A549 (cell line): ENCODE measurements at regions not wholly inside any gene's neighbourhood (a gene's known extent, or its start where the extent isn't known, plus 50 kb on each side); places are given as distances from the start of the nearest gene placed in this dataset.

Experiments used
- ATAC-seq, 2 experiments: fragments of 200-7000 bp in 1 of 2; fragments of >200 bp in 1 of 2; cut with Nextera tagmentation in 1 of 2; cut with Tn5 transposase in 1 of 2; 3 replicates each; pipeline versions ENCODE4 v1.8.0 to v1.9.1; 2018 to 2020; ENCODE audit warnings: mild to moderate bottlenecking in 1 of 2, moderate library complexity in 1 of 2
- CTCF ChIA-PET: fragments of 300-600 bp; sonication (Branson Sonifier 250); formaldehyde crosslinking; extraction: SDS; loops from one replicate; lab custom pipeline; 2021; ENCODE audit warnings: antibody characterized with exemption, inconsistent platforms; lab: Yijun Ruan, JAX
- POLR2A ChIA-PET: fragments of 350-600 bp; formaldehyde crosslinking; extraction: SDS; loops from one replicate; lab custom pipeline; 2021; ENCODE audit warnings: antibody characterized with exemption, inconsistent platforms; lab: Yijun Ruan, JAX
- DNase-seq, 2 experiments: peaks; one replicate each; pipeline versions ENCODE4 v3.0.0 to v3.0.0-alpha.2; 2011 to 2016; ENCODE audit warnings: low read depth in 1 of 2, low spot score in 1 of 2
- FAIRE-seq: peaks from 2 replicates; lab custom pipeline; 2011; peaks lifted over from hg19 to GRCh38; lab: Jason Lieb, UNC
- H3K27ac ChIP-seq, 2 experiments: fragments of >200 bp; sonication (Bioruptor Twin); formaldehyde crosslinking; 3 replicates each; pipeline ENCODE4 v1.5.1; 2016 to 2017
- H3K4me1 ChIP-seq: fragments of >200 bp; sonication (Bioruptor Twin); formaldehyde crosslinking; 3 replicates; pipeline ENCODE4 v1.6.1; 2016
- H3K4me2 ChIP-seq: fragments of >200 bp; sonication (Bioruptor Twin); formaldehyde crosslinking; 3 replicates; pipeline ENCODE4 v1.6.1; 2016
- H3K4me3 ChIP-seq: fragments of >200 bp; sonication (Bioruptor Twin); formaldehyde crosslinking; 3 replicates; pipeline ENCODE4 v1.5.1; 2016
- H3K9me3 ChIP-seq: fragments of >200 bp; sonication (Bioruptor Twin); formaldehyde crosslinking; 3 replicates; pipeline ENCODE4 v1.6.1; 2016
- EHMT2 ChIP-seq: fragments of 200-600 bp; sonication (generic); IDR thresholded peaks from 2 replicates; pipeline ENCODE4 v1.6.1; 2016; ENCODE audit warnings: antibody characterized with exemption, low read depth, mild to moderate bottlenecking, moderate library complexity
- FOSB ChIP-seq: fragments of 250-450 bp; sonication (Bioruptor Pico); IDR thresholded peaks from 2 replicates; pipeline ENCODE4 v1.5.0; 2020; ENCODE audit warnings: mild to moderate bottlenecking, moderate library complexity
- GATA3 ChIP-seq: IDR thresholded peaks from 2 replicates; pipeline ENCODE4 v1.6.1; 2012; ENCODE audit warnings: borderline replicate concordance
- HES2 ChIP-seq: fragments of >200 bp; sonication (Bioruptor Twin); formaldehyde crosslinking; IDR thresholded peaks from 2 replicates; pipeline ENCODE4 v1.6.1; 2016
- JUN ChIP-seq, 2 experiments: fragments of >200 bp; sonication (Bioruptor Twin); formaldehyde crosslinking; IDR thresholded peaks; 2 replicates in 1 of 2; 3 replicates in 1 of 2; pipeline ENCODE4 v1.6.1; 2016 to 2017
- MAX ChIP-seq: IDR thresholded peaks from 2 replicates; pipeline ENCODE4 v1.6.1; 2012
- NFE2L2 ChIP-seq: fragments of 150-350 bp; conservative IDR thresholded peaks from 2 replicates; pipeline ENCODE4 v1.6.1; 2014; ENCODE audit warnings: low read length
- NPAS2 ChIP-seq: fragments of 250-450 bp; sonication (Bioruptor Pico); IDR thresholded peaks from 2 replicates; pipeline ENCODE4 v1.8.0; 2022; ENCODE audit warnings: mild to moderate bottlenecking, moderate library complexity, borderline replicate concordance
- PHF8 ChIP-seq: fragments of 200-600 bp; sonication (generic); IDR thresholded peaks from 2 replicates; pipeline ENCODE4 v1.6.1; 2016; ENCODE audit warnings: low read depth, mild to moderate bottlenecking, antibody characterized with exemption, moderate library complexity, borderline replicate concordance
- POLR2AphosphoS2 ChIP-seq: conservative IDR thresholded peaks from 2 replicates; pipeline ENCODE4 v1.6.1; 2012; ENCODE audit warnings: low read length, improper control_type of control experiment, inconsistent platforms
- RAD21 ChIP-seq, 2 experiments: fragments of >200 bp in 1 of 2; sonication (Bioruptor Twin) in 1 of 2; formaldehyde crosslinking in 1 of 2; IDR thresholded peaks in 1 of 2; conservative IDR thresholded peaks in 1 of 2; 2 replicates in 1 of 2; 3 replicates in 1 of 2; pipeline ENCODE4 v1.6.1; 2012 to 2018; ENCODE audit warnings: inconsistent platforms in 1 of 2
- REST ChIP-seq: fragments of 200-600 bp; sonication (generic); IDR thresholded peaks from 2 replicates; pipeline ENCODE4 v1.6.1; 2016; ENCODE audit warnings: antibody characterized with exemption, mild to moderate bottlenecking, moderate library complexity
- SMC3 ChIP-seq: fragments of >200 bp; sonication (Bioruptor Twin); formaldehyde crosslinking; IDR thresholded peaks from 3 replicates; pipeline ENCODE4 v1.6.1; 2018; ENCODE audit warnings: inconsistent platforms
- SREBF2 ChIP-seq: fragments of 450-650 bp; IDR thresholded peaks from 2 replicates; pipeline ENCODE4 v1.6.1; 2014; ENCODE audit warnings: mild to moderate bottlenecking, moderate library complexity
- ZFP36 ChIP-seq: fragments of 450-650 bp; IDR thresholded peaks from 2 replicates; pipeline ENCODE4 v1.6.1; 2014; ENCODE audit warnings: borderline replicate concordance; ENCODE audit not compliant: partially characterized antibody
- ZNF302 ChIP-seq: fragments of 250-450 bp; sonication (Bioruptor Pico); IDR thresholded peaks from 2 replicates; pipeline ENCODE4 v1.9.0; 2021; ENCODE audit warnings: inconsistent platforms, mild to moderate bottlenecking, moderate library complexity
- WGBS: methylation state at CpG from one replicate; pipeline ENCODE4 v1.1.6; 2017; ENCODE audit errors: missing lambda C conversion rate; 5-methylcytosine and 5-hydroxymethylcytosine counted together
- TF ChIP-seq, protein P1 (sequence below): IDR thresholded peaks from 2 replicates; pipeline ENCODE4 v1.6.1; 2012; ENCODE audit warnings: low read depth, borderline replicate concordance
- TF ChIP-seq, protein P2 (sequence below): IDR thresholded peaks from 2 replicates; pipeline ENCODE4 v1.6.1; 2012

DNA sequence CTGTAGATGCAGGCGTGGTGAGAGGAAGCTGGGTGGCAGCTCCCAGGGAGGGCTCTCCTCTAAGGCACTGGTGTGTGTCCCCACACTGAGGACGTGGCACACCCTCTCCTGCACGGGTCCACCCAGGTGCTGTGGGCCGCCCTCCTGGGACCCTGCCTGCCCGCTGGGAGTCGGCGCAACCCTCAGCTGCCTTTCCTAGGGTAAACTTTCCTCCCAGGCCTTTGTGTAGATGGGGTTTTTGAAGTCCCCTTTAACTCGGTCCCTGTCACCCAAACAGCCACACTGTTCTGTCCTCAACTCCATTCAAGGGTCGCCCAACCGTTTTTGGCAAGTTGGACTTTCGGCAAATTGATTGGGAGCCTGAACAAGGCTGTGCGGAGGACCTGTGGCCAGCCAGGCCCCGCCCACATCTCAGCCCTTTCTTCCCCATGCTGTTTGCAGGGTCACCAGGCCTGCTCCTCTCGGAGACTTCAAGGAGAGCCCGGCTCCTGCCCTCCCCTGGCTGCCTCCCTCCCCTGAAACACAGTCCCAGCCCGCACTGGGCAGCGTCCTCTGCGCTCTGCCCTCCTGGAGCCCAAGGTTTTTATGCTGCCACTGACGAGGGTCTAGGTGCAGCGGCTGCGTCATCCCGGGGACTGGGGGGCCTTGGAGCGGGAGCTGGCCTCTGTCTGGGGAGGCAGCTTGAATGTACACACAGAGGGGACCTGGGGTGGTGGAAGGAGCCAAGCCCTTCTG, 1126.2 kb downstream of the BRD1 start:
- CTCF ChIA-PET = no interaction called here
- POLR2A ChIA-PET = no interaction called here

GRCh38 chr22:48700566-48701295, 1126.9 kb downstream of the BRD1 start:
- Histone ChIP-seq H3K9me3 (no peaks in the 10 kb centered on the region), H3K4me1 (no peaks in the 10 kb centered on the region), H3K4me2 (no peak overlapping the region), H3K27ac (no peak overlapping the region), H3K4me3 (no peak overlapping the region)
- FAIRE-seq (no peak), DNase-seq (no peak), ATAC-seq (peak in 1 of 2 experiments; percentile 40; a peak in 2 of 6 replicates)
- TF ChIP-seq NPAS2 (no peak), EHMT2 (no peak), ZNF302 (no peak), NFE2L2 (no peak), MAX (no peak), ZFP36 (no peak), SMC3 (no peak), FOSB (CRISPR knock-in tag) (no peak)
- TF ChIP-seq, protein P1, sequence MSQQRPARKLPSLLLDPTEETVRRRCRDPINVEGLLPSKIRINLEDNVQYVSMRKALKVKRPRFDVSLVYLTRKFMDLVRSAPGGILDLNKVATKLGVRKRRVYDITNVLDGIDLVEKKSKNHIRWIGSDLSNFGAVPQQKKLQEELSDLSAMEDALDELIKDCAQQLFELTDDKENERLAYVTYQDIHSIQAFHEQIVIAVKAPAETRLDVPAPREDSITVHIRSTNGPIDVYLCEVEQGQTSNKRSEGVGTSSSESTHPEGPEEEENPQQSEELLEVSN = no peak
- TF ChIP-seq, protein P2, sequence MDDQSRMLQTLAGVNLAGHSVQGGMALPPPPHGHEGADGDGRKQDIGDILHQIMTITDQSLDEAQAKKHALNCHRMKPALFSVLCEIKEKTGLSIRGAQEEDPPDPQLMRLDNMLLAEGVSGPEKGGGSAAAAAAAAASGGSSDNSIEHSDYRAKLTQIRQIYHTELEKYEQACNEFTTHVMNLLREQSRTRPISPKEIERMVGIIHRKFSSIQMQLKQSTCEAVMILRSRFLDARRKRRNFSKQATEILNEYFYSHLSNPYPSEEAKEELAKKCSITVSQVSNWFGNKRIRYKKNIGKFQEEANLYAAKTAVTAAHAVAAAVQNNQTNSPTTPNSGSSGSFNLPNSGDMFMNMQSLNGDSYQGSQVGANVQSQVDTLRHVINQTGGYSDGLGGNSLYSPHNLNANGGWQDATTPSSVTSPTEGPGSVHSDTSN = no peak
- ChIA-PET CTCF (no interaction called here), POLR2A (no interaction called here)
- WGBS = 55% methylated on average over 6 of the region's 19 CpGs

More for the DNA sequence above, 1126.2 kb downstream of the BRD1 start:
- DNase-seq (no peak), FAIRE-seq (no peak), ATAC-seq (no peak)
- no peak overlapping the region for H3K4me2 ChIP-seq
- no peak overlapping the region for H3K27ac ChIP-seq
- TF ChIP-seq SREBF2 (no peak), REST (no peak), RAD21 (conservative IDR thresholded peaks at IDR 0.05 in 1 of 2, IDR thresholded peaks at IDR 0.05 in 1 of 2) (no peak), POLR2AphosphoS2 (no peak), FOSB (CRISPR knock-in tag) (no peak), JUN (IDR thresholded peaks at IDR 0.05) (no peak), PHF8 (no peak), GATA3 (no peak), HES2 (no peak)
- TF ChIP-seq, protein P2 = no peak
- no peaks in the 10 kb centered on the region for H3K9me3 ChIP-seq
- 67% methylated on average over 8 of the region's 23 CpGs for WGBS
- no peak overlapping the region for H3K4me3 ChIP-seq
- H3K4me1 ChIP-seq = no peaks in the 10 kb centered on the region
